Neural progenitor cell (in vitro differentiated cells): ENCODE measurements at regions not wholly inside any gene's neighbourhood (a gene's known extent, or its start where the extent isn't known, plus 50 kb on each side); places are given as distances from the start of the nearest gene placed in this dataset.

Experiments used
- DNase-seq: peaks from one replicate; pipeline ENCODE4 v3.0.0-alpha.2; 2016; ENCODE audit warnings: low spot score
- H2AFZ ChIP-seq: fragments of 200-600 bp; sonication (generic); replicated peaks from 2 replicates; pipeline ENCODE4 v1.6.1; 2016; ENCODE audit warnings: antibody characterized with exemption
- H3F3A ChIP-seq: fragments of 200-600 bp; sonication (generic); 2 replicates; pipeline ENCODE4 v1.6.1; 2016; ENCODE audit warnings: antibody characterized with exemption, low read depth
- H3K27ac ChIP-seq: fragments of 200-600 bp; sonication (generic); 2 replicates; pipeline ENCODE4 v1.5.1; 2016; ENCODE audit warnings: mild to moderate bottlenecking
- H3K27me3 ChIP-seq: fragments of 200-600 bp; sonication (generic); 2 replicates; pipeline ENCODE4 v1.6.1; 2016; ENCODE audit warnings: mild to moderate bottlenecking, moderate library complexity
- H3K36me3 ChIP-seq: fragments of 200-600 bp; sonication (generic); 2 replicates; pipeline ENCODE4 v1.5.1; 2016
- H3K4me1 ChIP-seq: fragments of 200-600 bp; sonication (generic); 2 replicates; pipeline ENCODE4 v1.6.1; 2016; ENCODE audit warnings: mixed run types
- H3K4me2 ChIP-seq: fragments of 200-600 bp; sonication (generic); 2 replicates; pipeline ENCODE4 v1.6.1; 2016
- H3K4me3 ChIP-seq: fragments of 200-600 bp; sonication (generic); 2 replicates; pipeline ENCODE4 v1.5.1; 2016
- H3K79me2 ChIP-seq: fragments of 200-600 bp; sonication (generic); 2 replicates; pipeline ENCODE4 v1.6.1; 2016; ENCODE audit warnings: low read depth
- H3K9ac ChIP-seq: fragments of 200-600 bp; sonication (generic); 2 replicates; pipeline ENCODE4 v1.6.1; 2016
- H3K9me3 ChIP-seq: fragments of 200-600 bp; sonication (generic); 2 replicates; pipeline ENCODE4 v1.5.1; 2016; ENCODE audit warnings: low read depth
- H4K20me1 ChIP-seq: fragments of 200-600 bp; sonication (generic); 2 replicates; pipeline ENCODE4 v1.6.1; 2016; ENCODE audit warnings: low read depth
- H3K27ac Mint-ChIP-seq: 3 replicates; pipeline ENCODE4 v1.8.0; 2021; ENCODE audit warnings: mixed read lengths
- H3K27me3 Mint-ChIP-seq: 2 replicates; pipeline ENCODE4 v1.8.0; 2022; ENCODE audit warnings: low read depth, mild to moderate bottlenecking, inconsistent platforms, moderate library complexity, mixed read lengths; ENCODE audit not compliant: insufficient read depth
- H3K36me3 Mint-ChIP-seq: 3 replicates; pipeline ENCODE4 v1.8.0; 2021; ENCODE audit warnings: mixed read lengths
- H3K4me1 Mint-ChIP-seq: 3 replicates; pipeline ENCODE4 v1.8.0; 2021; ENCODE audit warnings: mixed read lengths
- H3K4me3 Mint-ChIP-seq: 3 replicates; pipeline ENCODE4 v1.8.0; 2021; ENCODE audit warnings: mild to moderate bottlenecking, moderate library complexity, mixed read lengths
- H3K9me3 Mint-ChIP-seq: 3 replicates; pipeline ENCODE4 v1.8.0; 2020; ENCODE audit warnings: mixed read lengths
- EZH2 ChIP-seq: fragments of 200-600 bp; sonication (generic); IDR thresholded peaks from 2 replicates; pipeline ENCODE4 v1.6.1; 2017; ENCODE audit warnings: antibody characterized with exemption, mild to moderate bottlenecking, moderate library complexity
- EZH2phosphoT487 ChIP-seq: fragments of 200-600 bp; sonication (generic); IDR thresholded peaks from 2 replicates; pipeline ENCODE4 v1.6.1; 2017; ENCODE audit warnings: antibody characterized with exemption
- TF ChIP-seq, protein P1 (sequence below): fragments of 200-600 bp; sonication (generic); IDR thresholded peaks from 2 replicates; pipeline ENCODE4 v1.5.1; 2017; ENCODE audit warnings: antibody characterized with exemption, mild to moderate bottlenecking

DNA sequence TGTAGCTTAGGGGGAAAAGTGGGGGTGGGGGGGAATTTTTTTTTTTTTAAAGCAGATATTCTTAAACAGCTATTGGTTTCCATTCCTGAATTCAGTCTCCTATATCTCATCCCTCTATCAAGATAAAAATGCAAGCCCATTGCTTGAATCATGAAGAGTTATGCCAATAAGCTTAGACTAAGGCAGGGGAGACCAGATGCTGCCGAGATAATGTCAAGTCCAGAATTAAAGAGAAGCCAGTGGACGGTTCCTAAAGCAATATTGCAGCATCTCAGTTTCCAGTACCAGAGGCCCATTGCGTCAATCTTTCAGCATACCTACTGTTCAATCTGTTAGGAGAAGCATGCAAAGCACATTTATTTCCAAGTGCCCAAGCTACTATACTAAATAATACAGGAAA, 309.4 kb downstream of the BARHL2 start:
- H3K4me3 Mint-ChIP-seq = no peak overlapping the region

DNA sequence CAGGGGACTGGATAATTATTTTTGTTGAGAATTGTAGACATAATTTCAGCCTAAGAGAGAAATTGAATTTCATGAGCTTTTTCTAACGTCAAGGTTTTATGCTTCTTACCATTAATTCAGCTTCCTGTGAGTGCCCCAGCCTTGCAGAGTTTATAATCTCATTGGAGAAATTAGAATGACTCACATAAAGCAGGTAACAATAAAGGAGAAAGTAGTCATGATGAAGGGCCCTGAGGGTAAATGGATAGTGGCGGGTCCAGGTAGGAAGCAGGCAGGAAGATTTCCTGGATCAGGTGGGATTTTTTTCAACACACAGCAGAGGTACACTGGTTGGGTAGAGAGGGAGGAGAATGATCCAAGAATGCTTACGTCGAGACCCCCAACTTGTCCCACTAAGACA, 311.4 kb downstream of the BARHL2 start:
- Histone ChIP-seq H3K4me3 (no peak overlapping the region), H3K4me2 (no peak overlapping the region), H3K27ac (no peak overlapping the region), H3K9me3 (no peaks in the 10 kb centered on the region), H3K9ac (no peak overlapping the region), H3K4me1 (peaks cover 6% of the 10 kb centered on the region), H3K79me2 (no peaks in the 10 kb centered on the region), H3K36me3 (no peaks in the 10 kb centered on the region), H4K20me1 (no peaks in the 10 kb centered on the region), H2AFZ (no peak overlapping the region), H3K27me3 (no peaks in the 10 kb centered on the region), H3F3A (no peaks in the 10 kb centered on the region)
- no peak for DNase-seq
- Mint-ChIP-seq H3K27ac (no peak overlapping the region), H3K36me3 (no peaks in the 10 kb centered on the region), H3K4me1 (peaks cover 30% of the 10 kb centered on the region), H3K27me3 (peaks cover under 1% of the 10 kb centered on the region), H3K4me3 (no peak overlapping the region), H3K9me3 (peaks cover 2% of the 10 kb centered on the region)
- TF ChIP-seq EZH2 (no peak), EZH2phosphoT487 (no peak)
- TF ChIP-seq, protein P1, sequence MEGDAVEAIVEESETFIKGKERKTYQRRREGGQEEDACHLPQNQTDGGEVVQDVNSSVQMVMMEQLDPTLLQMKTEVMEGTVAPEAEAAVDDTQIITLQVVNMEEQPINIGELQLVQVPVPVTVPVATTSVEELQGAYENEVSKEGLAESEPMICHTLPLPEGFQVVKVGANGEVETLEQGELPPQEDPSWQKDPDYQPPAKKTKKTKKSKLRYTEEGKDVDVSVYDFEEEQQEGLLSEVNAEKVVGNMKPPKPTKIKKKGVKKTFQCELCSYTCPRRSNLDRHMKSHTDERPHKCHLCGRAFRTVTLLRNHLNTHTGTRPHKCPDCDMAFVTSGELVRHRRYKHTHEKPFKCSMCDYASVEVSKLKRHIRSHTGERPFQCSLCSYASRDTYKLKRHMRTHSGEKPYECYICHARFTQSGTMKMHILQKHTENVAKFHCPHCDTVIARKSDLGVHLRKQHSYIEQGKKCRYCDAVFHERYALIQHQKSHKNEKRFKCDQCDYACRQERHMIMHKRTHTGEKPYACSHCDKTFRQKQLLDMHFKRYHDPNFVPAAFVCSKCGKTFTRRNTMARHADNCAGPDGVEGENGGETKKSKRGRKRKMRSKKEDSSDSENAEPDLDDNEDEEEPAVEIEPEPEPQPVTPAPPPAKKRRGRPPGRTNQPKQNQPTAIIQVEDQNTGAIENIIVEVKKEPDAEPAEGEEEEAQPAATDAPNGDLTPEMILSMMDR = no peak

More for the DNA sequence above, 309.4 kb downstream of the BARHL2 start:
- DNase-seq = no peak
- no peak overlapping the region for H2AFZ ChIP-seq
- TF ChIP-seq, protein P1 = no peak
- TF ChIP-seq EZH2 = no peak
- TF ChIP-seq EZH2phosphoT487 = no peak
- no peaks in the 10 kb centered on the region for H4K20me1 ChIP-seq
- H3K4me2 ChIP-seq = no peak overlapping the region
- H3K36me3 ChIP-seq = no peaks in the 10 kb centered on the region
- peaks cover 2% of the 10 kb centered on the region for H3K9me3 Mint-ChIP-seq
- H3F3A ChIP-seq = no peaks in the 10 kb centered on the region
- H3K9me3 ChIP-seq = no peaks in the 10 kb centered on the region
- H3K4me3 ChIP-seq = no peak overlapping the region
- H3K9ac ChIP-seq = no peak overlapping the region
- H3K4me1 ChIP-seq = peaks cover 6% of the 10 kb centered on the region
- no peak overlapping the region for H3K27ac ChIP-seq
- H3K36me3 Mint-ChIP-seq = no peaks in the 10 kb centered on the region
- H3K27me3 Mint-ChIP-seq = peaks cover 2% of the 10 kb centered on the region
- no peaks in the 10 kb centered on the region for H3K79me2 ChIP-seq
- no peaks in the 10 kb centered on the region for H3K27me3 ChIP-seq
- no peak overlapping the region for H3K27ac Mint-ChIP-seq
- peaks cover 18% of the 10 kb centered on the region for H3K4me1 Mint-ChIP-seq

DNA sequence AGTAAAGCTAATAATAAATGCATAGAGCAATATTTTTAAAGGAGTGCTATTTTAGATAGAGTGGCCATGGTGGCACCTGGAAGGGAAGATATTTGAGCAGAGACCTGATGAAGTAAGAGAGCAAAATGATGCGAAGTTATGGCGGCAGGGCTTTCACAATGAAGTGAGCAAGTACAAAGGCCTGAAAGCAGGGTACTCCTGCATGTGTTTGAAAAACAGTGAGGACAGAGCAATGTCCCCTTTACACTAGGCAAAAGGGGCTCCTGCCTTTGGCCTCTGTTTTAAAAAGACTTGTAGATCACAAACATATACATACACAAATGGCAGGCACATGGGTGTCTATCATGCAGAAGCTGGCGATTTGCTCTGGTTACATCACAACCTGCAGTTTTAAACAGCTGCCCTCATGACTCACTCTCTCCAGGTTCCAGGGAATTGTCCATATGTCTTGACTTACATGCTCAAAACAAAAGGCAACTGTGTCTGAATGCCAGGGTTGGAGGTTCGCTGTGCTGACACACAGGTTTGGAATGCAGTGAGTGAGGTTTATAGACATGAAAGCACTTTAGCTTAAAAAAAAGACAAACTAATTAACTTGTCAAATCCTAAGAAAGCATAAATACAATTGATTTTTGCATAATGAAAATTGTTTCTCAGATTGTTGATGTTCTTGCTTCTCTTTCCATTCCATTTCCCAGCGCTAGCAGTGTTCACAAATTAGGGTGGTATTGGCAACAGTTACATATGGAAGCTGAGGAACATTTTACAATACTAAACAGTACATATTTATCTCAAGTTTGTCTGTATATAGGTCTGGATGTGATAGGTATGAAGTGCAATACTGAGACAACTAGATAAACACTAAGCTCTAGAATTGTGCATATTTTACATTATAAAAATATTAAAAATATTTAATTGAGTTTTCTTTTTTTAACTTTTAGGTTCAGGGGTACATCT, 313.9 kb downstream of the BARHL2 start:
- TF ChIP-seq EZH2 (no peak), EZH2phosphoT487 (no peak)
- TF ChIP-seq, protein P1 = no peak
- Mint-ChIP-seq H3K27ac (peak overlapping the region; percentile 69), H3K9me3 (peaks cover 2% of the 10 kb centered on the region), H3K27me3 (no peaks in the 10 kb centered on the region), H3K4me3 (no peak overlapping the region), H3K4me1 (peaks cover 36% of the 10 kb centered on the region), H3K36me3 (no peaks in the 10 kb centered on the region)
- Histone ChIP-seq H2AFZ (peak overlapping the region; percentile 39), H3K27ac (no peak overlapping the region), H3K27me3 (no peaks in the 10 kb centered on the region), H3K4me2 (no peak overlapping the region), H3K36me3 (no peaks in the 10 kb centered on the region), H4K20me1 (no peaks in the 10 kb centered on the region), H3K79me2 (no peaks in the 10 kb centered on the region), H3K9ac (no peak overlapping the region), H3K9me3 (no peaks in the 10 kb centered on the region), H3K4me3 (no peak overlapping the region), H3F3A (no peaks in the 10 kb centered on the region), H3K4me1 (peaks cover 6% of the 10 kb centered on the region)
- DNase-seq = peak; percentile 59
